Right lobe of liver (tissue), 6 donors: ENCODE measurements at regions not wholly inside any gene's neighbourhood (a gene's known extent, or its start where the extent isn't known, plus 50 kb on each side); places are given as distances from the start of the nearest gene placed in this dataset.

Source experiments
- ATAC-seq, 4 donors: fragments of 200-7000 bp; cut with Tn5 transposase; one replicate each; pipeline ENCODE4 v1.9.1; 2020; ENCODE audit warnings: mild to moderate bottlenecking in 4 of 4, moderate library complexity in 4 of 4
- DNase-seq, 3 donors: peaks; one replicate each; pipeline ENCODE4 v3.0.0-alpha.2; 2020
- H3K27ac ChIP-seq, 3 donors: fragments of 200-600 bp; one replicate each; pipeline ENCODE4 v1.8.0; 2022
- H3K27me3 ChIP-seq, 2 donors: fragments of 200-600 bp; one replicate each; pipeline ENCODE4 v1.8.0; 2022
- H3K36me3 ChIP-seq, 4 donors: fragments of 200-600 bp; sonication (generic) in 1 of 4; one replicate each; pipeline versions ENCODE4 v1.5.1 to v1.8.0; 2017 to 2022; ENCODE audit warnings: control low read depth in 1 of 4
- H3K4me1 ChIP-seq, 4 donors: fragments of 200-600 bp; sonication (generic) in 1 of 4; one replicate each; pipeline versions ENCODE4 v1.5.1 to v1.8.0; 2017 to 2022; ENCODE audit warnings: control low read depth in 1 of 4
- H3K4me3 ChIP-seq, 3 donors: fragments of 200-600 bp; one replicate each; pipeline ENCODE4 v1.8.0; 2022
- H3K9me3 ChIP-seq, 4 donors: fragments of 200-600 bp; sonication (generic) in 1 of 4; one replicate each; pipeline versions ENCODE4 v1.5.1 to v1.8.0; 2017 to 2022; ENCODE audit warnings: control low read depth in 1 of 4
- POLR2A ChIP-seq: fragments of 450-650 bp; IDR thresholded peaks from one replicate; pipeline ENCODE4 v1.6.1; 2017; ENCODE audit warnings: antibody characterized with exemption, mild to moderate bottlenecking
- WGBS: methylation state at CpG from one replicate; pipeline ENCODE4 v1.1.6; 2018; ENCODE audit warnings: low coverage, low lambda C conversion rate; ENCODE audit not compliant: insufficient coverage; ENCODE audit errors: missing lambda C conversion rate; 5-methylcytosine and 5-hydroxymethylcytosine counted together
- intact Hi-C, 2 donors: fragments of 100-400 bp; cut with DNase I; formaldehyde crosslinking; loops; one replicate each; pipeline versions ENCODE4 v1.11.2 to v1.14.1; 2022
- TF ChIP-seq, protein P1 (sequence below), 4 donors: fragments of 200-600 bp in 3 of 4; fragments of 450-650 bp in 1 of 4; IDR thresholded peaks; one replicate each; pipeline versions ENCODE4 v1.5.1 to v1.8.0; 2016 to 2022; ENCODE audit warnings: antibody characterized with exemption in 4 of 4, mild to moderate bottlenecking in 2 of 4
- donor health status: DM: no; HTN: yes; CAD: no.
- donor health status: DM: no; HTN: no; CAD: no.
- donor health status: DM: no; HTN: no; CAD: no.
- donor health status: DM: no; HTN: yes; CAD: no.
- donor health status: DM: no; HTN: yes; CAD: no.

DNA sequence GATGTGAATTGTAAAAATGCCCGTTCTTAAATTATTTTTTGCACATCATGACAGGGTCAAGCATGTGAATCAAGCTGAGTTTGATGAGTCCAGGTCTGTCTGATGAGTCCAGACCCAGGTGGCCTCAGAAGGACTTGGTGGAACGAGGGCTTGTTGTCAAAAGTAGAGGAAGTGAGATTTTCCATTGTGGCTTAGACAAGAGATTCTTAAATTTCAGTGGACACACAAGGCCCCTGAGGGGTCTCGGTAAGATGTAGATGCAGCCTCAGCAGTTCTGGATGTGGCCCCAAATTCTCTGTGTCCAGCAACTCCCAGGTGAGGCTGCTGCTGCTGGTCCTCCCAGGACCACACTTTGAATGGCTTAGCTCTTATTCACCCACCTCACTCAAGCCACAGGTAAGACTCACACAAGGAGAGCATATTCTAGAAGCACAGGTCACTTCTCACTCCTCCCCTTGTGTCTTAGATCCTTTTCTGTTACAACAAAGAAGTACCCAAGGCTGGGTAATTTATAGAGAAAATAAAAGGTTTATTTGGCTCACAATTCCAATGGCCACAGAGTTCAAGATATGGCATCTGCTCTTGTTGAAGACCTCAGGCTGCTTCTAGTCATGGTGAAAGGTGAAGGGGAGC is 98.8 kb downstream of the GGTLC2 start:
- Histone ChIP-seq H3K9me3 (no peaks in the 10 kb centered on the region), H3K27me3 (no peaks in the 10 kb centered on the region), H3K4me3 (no peak overlapping the region), H3K4me1 (no peaks in the 10 kb centered on the region), H3K36me3 (no peaks in the 10 kb centered on the region), H3K27ac (no peak overlapping the region)
- ATAC-seq (no peak), DNase-seq (no peak)
- intact Hi-C loops = no loop called here
- TF ChIP-seq, protein P1, sequence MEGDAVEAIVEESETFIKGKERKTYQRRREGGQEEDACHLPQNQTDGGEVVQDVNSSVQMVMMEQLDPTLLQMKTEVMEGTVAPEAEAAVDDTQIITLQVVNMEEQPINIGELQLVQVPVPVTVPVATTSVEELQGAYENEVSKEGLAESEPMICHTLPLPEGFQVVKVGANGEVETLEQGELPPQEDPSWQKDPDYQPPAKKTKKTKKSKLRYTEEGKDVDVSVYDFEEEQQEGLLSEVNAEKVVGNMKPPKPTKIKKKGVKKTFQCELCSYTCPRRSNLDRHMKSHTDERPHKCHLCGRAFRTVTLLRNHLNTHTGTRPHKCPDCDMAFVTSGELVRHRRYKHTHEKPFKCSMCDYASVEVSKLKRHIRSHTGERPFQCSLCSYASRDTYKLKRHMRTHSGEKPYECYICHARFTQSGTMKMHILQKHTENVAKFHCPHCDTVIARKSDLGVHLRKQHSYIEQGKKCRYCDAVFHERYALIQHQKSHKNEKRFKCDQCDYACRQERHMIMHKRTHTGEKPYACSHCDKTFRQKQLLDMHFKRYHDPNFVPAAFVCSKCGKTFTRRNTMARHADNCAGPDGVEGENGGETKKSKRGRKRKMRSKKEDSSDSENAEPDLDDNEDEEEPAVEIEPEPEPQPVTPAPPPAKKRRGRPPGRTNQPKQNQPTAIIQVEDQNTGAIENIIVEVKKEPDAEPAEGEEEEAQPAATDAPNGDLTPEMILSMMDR (IDR thresholded peaks at IDR 0.05) = no peak
- WGBS = 41% methylated on average over 3 of the region's 3 CpGs

DNA sequence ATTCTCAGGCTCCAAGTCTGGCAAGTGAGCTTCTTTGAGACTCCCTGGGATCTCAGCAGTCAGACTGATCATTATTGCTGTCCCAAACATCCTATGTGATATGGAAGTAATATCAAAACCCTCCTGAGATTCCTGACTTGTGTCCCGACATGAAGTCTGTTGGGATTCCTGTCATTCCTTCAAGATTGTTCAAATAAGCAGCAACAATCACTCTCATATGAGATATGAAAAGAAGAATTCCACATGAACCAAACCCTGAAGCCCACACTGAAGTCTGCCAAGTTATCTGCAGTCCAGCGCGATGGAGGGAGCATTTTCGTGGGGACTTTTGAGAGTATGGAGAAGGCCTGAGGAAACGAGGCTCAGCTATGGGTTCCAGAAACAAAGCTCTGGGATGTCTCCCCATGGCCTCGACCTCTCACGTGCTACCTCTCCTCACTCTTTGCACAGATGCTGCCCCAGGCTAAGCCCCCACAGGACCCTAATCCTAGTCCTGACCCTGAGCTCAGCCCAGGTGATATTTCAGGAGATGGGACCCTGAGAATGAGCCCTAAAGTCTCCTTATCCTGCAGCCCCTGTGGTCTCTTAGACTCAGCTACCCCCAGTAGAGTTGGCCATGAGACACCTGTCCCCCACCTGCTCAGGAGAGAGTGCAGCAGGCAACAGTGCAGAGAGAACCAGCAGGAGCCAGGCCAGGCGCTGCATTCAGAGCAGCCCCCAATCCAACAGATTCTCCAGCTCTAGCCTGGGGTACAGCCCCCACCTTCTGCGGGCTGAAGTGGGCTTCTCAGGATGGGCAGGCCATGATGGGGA is 100.2 kb downstream of the GGTLC2 start:
- no peaks in the 10 kb centered on the region for H3K27me3 ChIP-seq
- intact Hi-C loops = no loop called here
- H3K36me3 ChIP-seq = no peaks in the 10 kb centered on the region
- H3K4me1 ChIP-seq = no peaks in the 10 kb centered on the region
- WGBS = 50% methylated on average over 3 of the region's 9 CpGs
- no peak overlapping the region for H3K27ac ChIP-seq
- ATAC-seq (no peak), DNase-seq (no peak)
- H3K9me3 ChIP-seq = no peaks in the 10 kb centered on the region
- no peak overlapping the region for H3K4me3 ChIP-seq
- no peak for TF ChIP-seq POLR2A
- TF ChIP-seq, protein P1 (IDR thresholded peaks at IDR 0.05) = no peak

DNA sequence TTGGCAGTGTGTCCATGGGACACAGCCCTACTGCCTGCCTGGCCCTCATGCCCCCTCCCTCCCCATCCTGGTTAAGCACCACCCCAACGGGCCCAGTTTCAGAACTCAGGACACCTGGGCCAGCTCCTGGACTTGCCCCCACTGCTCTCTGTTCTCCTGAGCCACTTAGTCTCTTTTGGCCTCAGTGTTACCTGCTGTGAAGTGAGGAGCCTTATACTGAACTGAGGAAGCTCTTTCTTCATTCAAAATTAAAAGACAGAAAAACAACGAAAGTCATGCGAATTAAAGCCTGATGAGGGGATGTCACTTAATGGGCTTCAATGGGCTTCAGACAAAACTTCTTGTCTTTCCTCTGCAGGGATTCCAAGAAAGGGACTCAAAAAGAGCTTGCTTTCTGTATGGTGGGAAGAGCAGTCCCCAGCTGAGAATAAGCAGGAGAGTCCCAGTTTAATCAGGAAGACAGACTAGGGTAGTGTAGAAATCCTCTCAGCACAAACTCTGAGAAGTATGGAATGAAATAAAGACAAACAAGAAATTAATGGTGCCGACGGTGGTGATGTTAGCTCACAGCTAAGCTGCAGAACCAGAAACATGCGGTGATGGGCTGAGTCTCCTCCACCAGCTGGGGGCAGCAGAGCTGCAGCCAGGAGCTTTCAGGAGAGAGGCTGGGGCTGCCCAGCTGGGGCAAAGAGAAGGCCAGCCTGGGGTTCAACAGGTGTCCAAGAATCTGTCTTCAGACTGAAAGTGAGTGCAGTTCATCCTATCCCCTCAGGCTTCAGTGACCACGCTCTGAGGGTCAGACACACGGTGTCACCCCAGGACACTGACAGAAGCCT is 101.0 kb downstream of the GGTLC2 start:
- no peaks in the 10 kb centered on the region for H3K36me3 ChIP-seq
- DNase-seq (peak; percentile 54 to 68 (median 61)), ATAC-seq (peak; percentile 75 to 86 (median 78))
- no peaks in the 10 kb centered on the region for H3K9me3 ChIP-seq
- H3K4me3 ChIP-seq = no peak overlapping the region
- H3K27me3 ChIP-seq = no peaks in the 10 kb centered on the region
- H3K4me1 ChIP-seq = no peaks in the 10 kb centered on the region
- intact Hi-C loops = no loop called here
- 20% methylated on average over 6 of the region's 8 CpGs for WGBS
- no peak overlapping the region for H3K27ac ChIP-seq
- no peak for TF ChIP-seq POLR2A
- TF ChIP-seq, protein P1 (IDR thresholded peaks at IDR 0.05) = peak; percentile 57 to 84 (median 76)

DNA sequence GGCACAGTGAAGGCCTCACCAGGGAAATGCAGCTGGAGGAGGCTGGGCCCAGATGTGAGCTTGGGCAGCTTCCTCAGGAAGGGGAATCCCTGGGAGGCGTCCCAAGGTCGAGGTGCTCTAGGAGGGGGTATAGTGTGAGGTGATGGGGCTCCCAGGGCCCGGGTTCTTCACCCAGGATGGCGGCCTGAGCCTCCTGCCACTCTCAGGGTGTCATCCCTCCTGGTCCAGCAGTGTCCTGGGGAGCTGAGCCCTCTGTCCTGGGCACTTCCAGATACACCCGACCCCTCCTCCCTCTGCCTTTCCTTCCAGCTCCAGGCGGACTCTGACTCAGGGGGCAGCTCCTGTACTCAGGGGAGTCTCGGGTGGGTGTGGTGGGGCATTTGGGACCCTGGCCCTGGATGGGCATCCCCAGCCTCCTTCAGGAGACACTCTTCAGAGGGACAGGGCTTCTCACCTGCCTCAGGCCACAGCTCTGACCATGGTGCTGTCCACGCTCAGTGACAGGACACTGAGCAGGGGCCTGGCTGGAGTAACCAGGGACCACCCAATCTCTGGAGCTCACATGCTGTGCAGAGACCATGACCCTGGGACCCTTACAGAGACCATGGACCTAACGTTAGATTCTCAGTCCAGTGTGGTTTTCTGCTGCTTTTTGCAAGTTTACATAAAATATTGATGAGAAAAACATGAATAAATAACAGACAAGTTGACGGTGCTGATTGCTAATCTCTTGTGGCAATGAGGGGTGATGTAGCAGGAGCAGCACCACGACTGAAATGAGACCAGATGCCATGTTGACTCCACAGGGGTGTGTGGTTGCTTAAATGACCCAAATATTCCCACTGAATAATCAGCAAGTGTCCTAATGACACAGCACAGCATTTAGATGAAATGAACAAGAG is 101.9 kb downstream of the GGTLC2 start:
- no peak for TF ChIP-seq POLR2A
- TF ChIP-seq, protein P1 (IDR thresholded peaks at IDR 0.05) = no peak
- 50% methylated on average over 4 of the region's 11 CpGs for WGBS
- peak in 1 of 3 donors; percentile 38 for DNase-seq
- ATAC-seq = peak in 1 of 4 donors; percentile 11
- Histone ChIP-seq H3K4me1 (no peaks in the 10 kb centered on the region), H3K9me3 (no peaks in the 10 kb centered on the region), H3K36me3 (no peaks in the 10 kb centered on the region), H3K4me3 (no peak overlapping the region), H3K27me3 (no peaks in the 10 kb centered on the region), H3K27ac (no peak overlapping the region)
- intact Hi-C loops = no loop called here
